ENCODE measurements at regions not wholly inside any gene's neighbourhood (a gene's known extent, or its start where the extent isn't known, plus 50 kb on each side); places are given as distances from the start of the nearest gene placed in this dataset.

DNA sequence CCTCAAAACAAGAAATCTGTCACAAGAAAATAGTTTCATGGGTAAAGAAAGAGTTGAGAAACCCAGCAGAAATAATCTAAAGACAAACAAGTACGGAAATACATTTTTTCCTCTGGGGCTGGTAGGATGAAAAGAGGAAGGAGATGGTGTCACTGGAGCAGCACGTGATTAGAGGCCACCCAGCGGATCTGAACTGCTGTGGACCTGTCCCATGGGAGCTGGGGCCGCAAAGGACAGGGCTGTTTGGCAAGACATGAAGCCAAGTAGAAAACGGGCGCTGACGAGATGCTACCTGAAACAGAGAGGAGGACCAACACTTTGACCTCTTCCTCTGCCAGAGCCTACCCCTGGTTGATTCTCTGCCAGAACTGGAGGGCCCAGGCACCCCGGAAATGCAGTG is 295.4 kb upstream of the ATP5MC3 start:
- H3K36me3 Mint-ChIP-seq (ENCODE audit: unreplicated experiment) = no peaks in the 10 kb centered on the region
- H3K27ac Mint-ChIP-seq (ENCODE audit: unreplicated experiment) = no peak overlapping the region
- no peak for TF ChIP-seq CTCF (IDR thresholded peaks at IDR 0.05; ENCODE audit: partially characterized antibody, unreplicated experiment)
- DNase-seq = no peak
- H3K4me3 Mint-ChIP-seq (ENCODE audit: unreplicated experiment) = no peak overlapping the region
- no peaks in the 10 kb centered on the region for H3K4me1 Mint-ChIP-seq (ENCODE audit: low read depth, unreplicated experiment)
- H3K9me3 Mint-ChIP-seq (ENCODE audit: unreplicated experiment) = no peaks in the 10 kb centered on the region
- no peaks in the 10 kb centered on the region for H3K27me3 Mint-ChIP-seq (ENCODE audit: unreplicated experiment)

DNA sequence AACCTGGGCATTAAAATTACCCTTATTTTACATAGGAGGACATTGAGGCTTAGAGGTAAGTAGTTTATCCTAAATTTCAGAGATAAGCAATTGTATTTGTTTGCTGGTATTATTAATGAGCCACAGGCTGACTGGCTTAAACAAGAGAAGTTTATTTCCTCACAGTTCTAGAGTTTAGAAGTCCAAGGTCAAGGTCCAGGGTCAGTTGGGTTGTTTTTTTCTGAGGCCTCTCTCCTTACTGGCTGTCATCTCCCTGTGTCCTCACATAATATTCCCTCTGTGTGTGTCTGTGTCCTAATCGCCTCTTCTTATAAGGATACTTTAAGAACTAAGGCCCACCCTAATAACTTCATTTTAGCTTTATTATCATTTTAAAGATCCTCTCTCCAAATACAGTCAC is 294.9 kb upstream of the ATP5MC3 start:
- no peak for DNase-seq
- H3K4me3 Mint-ChIP-seq (ENCODE audit: unreplicated experiment) = no peak overlapping the region
- H3K36me3 Mint-ChIP-seq (ENCODE audit: unreplicated experiment) = no peaks in the 10 kb centered on the region
- no peaks in the 10 kb centered on the region for H3K9me3 Mint-ChIP-seq (ENCODE audit: unreplicated experiment)
- no peaks in the 10 kb centered on the region for H3K4me1 Mint-ChIP-seq (ENCODE audit: low read depth, unreplicated experiment)
- no peak overlapping the region for H3K27ac Mint-ChIP-seq (ENCODE audit: unreplicated experiment)
- no peak for TF ChIP-seq CTCF (IDR thresholded peaks at IDR 0.05; ENCODE audit: partially characterized antibody, unreplicated experiment)
- no peaks in the 10 kb centered on the region for H3K27me3 Mint-ChIP-seq (ENCODE audit: unreplicated experiment)

GRCh38 chr2:175475130-175475529 is 293.6 kb upstream of the ATP5MC3 start:
- Mint-ChIP-seq H3K27ac (ENCODE audit: unreplicated experiment) (no peak overlapping the region), H3K4me3 (ENCODE audit: unreplicated experiment) (no peak overlapping the region), H3K9me3 (ENCODE audit: unreplicated experiment) (no peaks in the 10 kb centered on the region), H3K27me3 (ENCODE audit: unreplicated experiment) (no peaks in the 10 kb centered on the region), H3K36me3 (ENCODE audit: unreplicated experiment) (no peaks in the 10 kb centered on the region), H3K4me1 (ENCODE audit: low read depth, unreplicated experiment) (no peaks in the 10 kb centered on the region)
- no peak for TF ChIP-seq CTCF (IDR thresholded peaks at IDR 0.05; ENCODE audit: partially characterized antibody, unreplicated experiment)
- DNase-seq = no peak

DNA sequence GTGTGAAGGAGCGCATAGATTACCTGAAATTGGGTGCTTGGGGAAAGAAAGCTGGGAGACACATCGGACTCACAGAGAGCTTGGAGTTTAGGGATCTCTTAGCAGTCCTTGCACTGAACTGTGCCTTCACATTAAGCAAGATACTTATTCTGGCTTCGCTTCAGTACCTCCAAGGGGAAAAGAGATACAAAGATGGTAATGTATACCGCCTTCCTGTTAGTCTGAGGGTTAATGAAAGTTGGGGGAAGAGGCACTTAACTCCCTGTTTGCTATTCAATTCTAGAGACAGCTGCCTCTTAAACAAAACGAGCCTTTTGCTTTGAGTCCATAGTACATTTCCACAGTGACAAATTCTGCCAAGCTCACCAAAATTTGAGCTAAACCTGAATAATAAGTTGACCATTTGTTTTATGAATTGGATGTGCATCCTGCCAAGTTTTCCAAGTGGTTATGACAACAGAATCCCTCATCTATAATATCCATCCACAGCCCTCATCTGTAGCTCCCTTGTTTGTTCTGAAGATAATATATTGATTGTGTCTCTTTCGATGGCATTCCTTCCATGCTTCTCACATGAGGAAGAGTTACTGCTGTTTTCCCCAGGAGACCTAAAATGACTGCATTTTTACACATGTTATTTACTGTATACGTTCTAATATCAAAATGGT is 287.1 kb upstream of the ATP5MC3 start:
- H3K4me1 Mint-ChIP-seq (ENCODE audit: low read depth, unreplicated experiment) = peaks cover 11% of the 10 kb centered on the region
- no peak for DNase-seq
- H3K27me3 Mint-ChIP-seq (ENCODE audit: unreplicated experiment) = no peaks in the 10 kb centered on the region
- no peaks in the 10 kb centered on the region for H3K36me3 Mint-ChIP-seq (ENCODE audit: unreplicated experiment)
- no peak for TF ChIP-seq CTCF (IDR thresholded peaks at IDR 0.05; ENCODE audit: partially characterized antibody, unreplicated experiment)
- H3K27ac Mint-ChIP-seq (ENCODE audit: unreplicated experiment) = no peak overlapping the region
- no peaks in the 10 kb centered on the region for H3K9me3 Mint-ChIP-seq (ENCODE audit: unreplicated experiment)
- no peak overlapping the region for H3K4me3 Mint-ChIP-seq (ENCODE audit: unreplicated experiment)

DNA sequence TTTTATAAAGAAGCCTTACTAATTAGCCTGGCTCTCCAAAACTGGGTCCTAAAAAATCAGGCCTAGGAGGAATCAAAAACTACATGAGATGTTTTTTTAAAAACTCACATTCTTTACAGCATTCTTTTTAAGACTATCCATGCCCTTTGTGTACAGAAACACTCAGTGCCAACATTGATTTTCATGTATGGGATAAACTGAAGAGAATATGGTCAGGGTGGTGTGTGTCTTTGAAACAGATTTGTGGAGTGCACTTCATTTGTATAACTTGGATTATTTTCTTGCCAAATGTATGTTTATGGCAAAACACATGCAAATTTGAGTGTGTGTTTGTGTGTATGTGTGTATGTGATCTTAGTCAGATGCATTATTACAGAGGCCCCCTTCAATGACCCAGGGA is 283.6 kb upstream of the ATP5MC3 start:
- Mint-ChIP-seq H3K4me1 (ENCODE audit: low read depth, unreplicated experiment) (peaks cover 11% of the 10 kb centered on the region), H3K4me3 (ENCODE audit: unreplicated experiment) (no peak overlapping the region), H3K36me3 (ENCODE audit: unreplicated experiment) (peaks cover 6% of the 10 kb centered on the region), H3K9me3 (ENCODE audit: unreplicated experiment) (no peaks in the 10 kb centered on the region), H3K27me3 (ENCODE audit: unreplicated experiment) (no peaks in the 10 kb centered on the region), H3K27ac (ENCODE audit: unreplicated experiment) (no peak overlapping the region)
- no peak for TF ChIP-seq CTCF (IDR thresholded peaks at IDR 0.05; ENCODE audit: partially characterized antibody, unreplicated experiment)
- DNase-seq = no peak
